ENCODE measurements at regions not wholly inside any gene's neighbourhood (a gene's known extent, or its start where the extent isn't known, plus 50 kb on each side); places are given as distances from the start of the nearest gene placed in this dataset.

GRCh38 chr20:10922506-10922905 is 248.7 kb upstream of the JAG1 start:
- no peaks in the 10 kb centered on the region for H3K9me3 ChIP-seq (ENCODE audit: control insufficient read depth in 5 of 5, low read length in 5 of 5)
- H3K36me3 ChIP-seq (ENCODE audit: control insufficient read depth in 5 of 5, insufficient read depth in 5 of 5, low read length in 5 of 5), result no peaks in the 10 kb centered on the region
- H3K27ac ChIP-seq (ENCODE audit: low read depth, low read length), result no peak overlapping the region
- peaks cover 0 to 23% (median 12%) of the 10 kb centered on the region in 5 donors for H3K4me1 ChIP-seq (ENCODE audit: control insufficient read depth in 5 of 5, insufficient read depth in 5 of 5, low read length in 5 of 5)
- H3K27me3 ChIP-seq (ENCODE audit: control insufficient read depth in 5 of 5, insufficient read depth in 4 of 5, low read length in 5 of 5), result no peaks in the 10 kb centered on the region
- no peak overlapping the region for H3K4me3 ChIP-seq (ENCODE audit: low read depth in 1 of 5, low read length in 5 of 5)
- no peak overlapping the region for H3K9ac ChIP-seq (ENCODE audit: low read length in 5 of 5)

- no peak overlapping the region for H3K27ac ChIP-seq (ENCODE audit: low read depth, low read length)
- H3K9ac ChIP-seq (ENCODE audit: low read length in 5 of 5), result no peak overlapping the region
- H3K4me1 ChIP-seq (ENCODE audit: control insufficient read depth in 5 of 5, insufficient read depth in 5 of 5, low read length in 5 of 5), result peaks cover 0 to 23% (median 12%) of the 10 kb centered on the region in 5 donors
- no peak overlapping the region for H3K4me3 ChIP-seq (ENCODE audit: low read depth in 1 of 5, low read length in 5 of 5)
- H3K27me3 ChIP-seq (ENCODE audit: control insufficient read depth in 5 of 5, insufficient read depth in 4 of 5, low read length in 5 of 5), result no peaks in the 10 kb centered on the region
- H3K9me3 ChIP-seq (ENCODE audit: control insufficient read depth in 5 of 5, low read length in 5 of 5), result no peaks in the 10 kb centered on the region
- no peaks in the 10 kb centered on the region for H3K36me3 ChIP-seq (ENCODE audit: control insufficient read depth in 5 of 5, insufficient read depth in 5 of 5, low read length in 5 of 5)
Observed at GRCh38 chr20:10922941-10923340, 249.1 kb upstream of the JAG1 start.

GRCh38 chr20:10924644-10925201 is 250.9 kb upstream of the JAG1 start:
- no peak overlapping the region for H3K27ac ChIP-seq (ENCODE audit: low read depth, low read length)

GRCh38 chr20:10925767-10926166 is 252.0 kb upstream of the JAG1 start:
- Histone ChIP-seq H3K27ac (ENCODE audit: low read depth, low read length) (no peak overlapping the region), H3K4me1 (ENCODE audit: control insufficient read depth in 5 of 5, insufficient read depth in 5 of 5, low read length in 5 of 5) (peaks cover 0 to 27% (median 17%) of the 10 kb centered on the region in 5 donors), H3K9ac (ENCODE audit: low read length in 5 of 5) (no peak overlapping the region), H3K4me3 (ENCODE audit: low read depth in 1 of 5, low read length in 5 of 5) (no peak overlapping the region), H3K36me3 (ENCODE audit: control insufficient read depth in 5 of 5, insufficient read depth in 5 of 5, low read length in 5 of 5) (no peaks in the 10 kb centered on the region), H3K9me3 (ENCODE audit: control insufficient read depth in 5 of 5, low read length in 5 of 5) (no peaks in the 10 kb centered on the region), H3K27me3 (ENCODE audit: control insufficient read depth in 5 of 5, insufficient read depth in 4 of 5, low read length in 5 of 5) (no peaks in the 10 kb centered on the region)

More at GRCh38 chr20:10924644-10925201, 250.9 kb upstream of the JAG1 start:
- H3K9me3 ChIP-seq (ENCODE audit: control insufficient read depth in 5 of 5, low read length in 5 of 5), result no peaks in the 10 kb centered on the region
- no peaks in the 10 kb centered on the region for H3K36me3 ChIP-seq (ENCODE audit: control insufficient read depth in 5 of 5, insufficient read depth in 5 of 5, low read length in 5 of 5)
- no peak overlapping the region for H3K9ac ChIP-seq (ENCODE audit: low read length in 5 of 5)
- no peak overlapping the region for H3K4me3 ChIP-seq (ENCODE audit: low read depth in 1 of 5, low read length in 5 of 5)
- peaks cover 0 to 27% (median 17%) of the 10 kb centered on the region in 5 donors for H3K4me1 ChIP-seq (ENCODE audit: control insufficient read depth in 5 of 5, insufficient read depth in 5 of 5, low read length in 5 of 5)
- no peaks in the 10 kb centered on the region for H3K27me3 ChIP-seq (ENCODE audit: control insufficient read depth in 5 of 5, insufficient read depth in 4 of 5, low read length in 5 of 5)

GRCh38 chr20:10927011-10927583 is 253.3 kb upstream of the JAG1 start:
- no peaks in the 10 kb centered on the region for H3K36me3 ChIP-seq (ENCODE audit: control insufficient read depth in 5 of 5, insufficient read depth in 5 of 5, low read length in 5 of 5)
- no peak overlapping the region for H3K4me3 ChIP-seq (ENCODE audit: low read depth in 1 of 5, low read length in 5 of 5)
- no peaks in the 10 kb centered on the region for H3K27me3 ChIP-seq (ENCODE audit: control insufficient read depth in 5 of 5, insufficient read depth in 4 of 5, low read length in 5 of 5)
- H3K9ac ChIP-seq (ENCODE audit: low read length in 5 of 5), result no peak overlapping the region
- H3K9me3 ChIP-seq (ENCODE audit: control insufficient read depth in 5 of 5, low read length in 5 of 5), result no peaks in the 10 kb centered on the region
- peaks cover 0 to 27% (median 12%) of the 10 kb centered on the region in 5 donors for H3K4me1 ChIP-seq (ENCODE audit: control insufficient read depth in 5 of 5, insufficient read depth in 5 of 5, low read length in 5 of 5)
- H3K27ac ChIP-seq (ENCODE audit: low read depth, low read length), result no peak overlapping the region

- no peak overlapping the region for H3K9ac ChIP-seq (ENCODE audit: low read length in 5 of 5)
- H3K36me3 ChIP-seq (ENCODE audit: control insufficient read depth in 5 of 5, insufficient read depth in 5 of 5, low read length in 5 of 5), result no peaks in the 10 kb centered on the region
- H3K27ac ChIP-seq (ENCODE audit: low read depth, low read length), result no peak overlapping the region
- peaks cover 0 to 18% (median 11%) of the 10 kb centered on the region in 5 donors for H3K4me1 ChIP-seq (ENCODE audit: control insufficient read depth in 5 of 5, insufficient read depth in 5 of 5, low read length in 5 of 5)
- H3K4me3 ChIP-seq (ENCODE audit: low read depth in 1 of 5, low read length in 5 of 5), result no peak overlapping the region
- H3K27me3 ChIP-seq (ENCODE audit: control insufficient read depth in 5 of 5, insufficient read depth in 4 of 5, low read length in 5 of 5), result no peaks in the 10 kb centered on the region
- no peaks in the 10 kb centered on the region for H3K9me3 ChIP-seq (ENCODE audit: control insufficient read depth in 5 of 5, low read length in 5 of 5)
Observed at GRCh38 chr20:10927936-10928840, 254.4 kb upstream of the JAG1 start.

GRCh38 chr20:10928841-10929421 is 255.1 kb upstream of the JAG1 start:
- Histone ChIP-seq H3K9me3 (ENCODE audit: control insufficient read depth in 5 of 5, low read length in 5 of 5) (no peaks in the 10 kb centered on the region), H3K4me1 (ENCODE audit: control insufficient read depth in 5 of 5, insufficient read depth in 5 of 5, low read length in 5 of 5) (peaks cover 0 to 17% (median 11%) of the 10 kb centered on the region in 5 donors), H3K27ac (ENCODE audit: low read depth, low read length) (no peak overlapping the region), H3K4me3 (ENCODE audit: low read depth in 1 of 5, low read length in 5 of 5) (no peak overlapping the region), H3K36me3 (ENCODE audit: control insufficient read depth in 5 of 5, insufficient read depth in 5 of 5, low read length in 5 of 5) (no peaks in the 10 kb centered on the region), H3K27me3 (ENCODE audit: control insufficient read depth in 5 of 5, insufficient read depth in 4 of 5, low read length in 5 of 5) (no peaks in the 10 kb centered on the region), H3K9ac (ENCODE audit: low read length in 5 of 5) (no peak overlapping the region)

GRCh38 chr20:10935658-10936402 is 262.0 kb upstream of the JAG1 start:
- H3K36me3 ChIP-seq (ENCODE audit: control insufficient read depth in 5 of 5, insufficient read depth in 5 of 5, low read length in 5 of 5), result no peaks in the 10 kb centered on the region
- no peak overlapping the region for H3K27ac ChIP-seq (ENCODE audit: low read depth, low read length)

GRCh38 chr20:10936786-10937185 is 263.0 kb upstream of the JAG1 start:
- Histone ChIP-seq H3K27ac (ENCODE audit: low read depth, low read length) (no peak overlapping the region), H3K36me3 (ENCODE audit: control insufficient read depth in 5 of 5, insufficient read depth in 5 of 5, low read length in 5 of 5) (no peaks in the 10 kb centered on the region)

More at GRCh38 chr20:10935658-10936402, 262.0 kb upstream of the JAG1 start:
- H3K9me3 ChIP-seq (ENCODE audit: control insufficient read depth in 5 of 5, low read length in 5 of 5), result no peaks in the 10 kb centered on the region
- no peak overlapping the region for H3K4me3 ChIP-seq (ENCODE audit: low read depth in 1 of 5, low read length in 5 of 5)
- no peaks in the 10 kb centered on the region for H3K27me3 ChIP-seq (ENCODE audit: control insufficient read depth in 5 of 5, insufficient read depth in 4 of 5, low read length in 5 of 5)
- no peak overlapping the region for H3K9ac ChIP-seq (ENCODE audit: low read length in 5 of 5)
- H3K4me1 ChIP-seq (ENCODE audit: control insufficient read depth in 5 of 5, insufficient read depth in 5 of 5, low read length in 5 of 5), result peaks cover 0 to 11% (median 0%) of the 10 kb centered on the region in 5 donors

More at GRCh38 chr20:10936786-10937185, 263.0 kb upstream of the JAG1 start:
- Histone ChIP-seq H3K4me3 (ENCODE audit: low read depth in 1 of 5, low read length in 5 of 5) (no peak overlapping the region), H3K9ac (ENCODE audit: low read length in 5 of 5) (no peak overlapping the region), H3K4me1 (ENCODE audit: control insufficient read depth in 5 of 5, insufficient read depth in 5 of 5, low read length in 5 of 5) (peaks cover 0 to 11% (median 0%) of the 10 kb centered on the region in 5 donors), H3K27me3 (ENCODE audit: control insufficient read depth in 5 of 5, insufficient read depth in 4 of 5, low read length in 5 of 5) (no peaks in the 10 kb centered on the region), H3K9me3 (ENCODE audit: control insufficient read depth in 5 of 5, low read length in 5 of 5) (no peaks in the 10 kb centered on the region)

Data from subcutaneous abdominal adipose tissue (tissue), 5 donors.